AG08395 (cell line): ENCODE measurements at regions not wholly inside any gene's neighbourhood (a gene's known extent, or its start where the extent isn't known, plus 50 kb on each side); places are given as distances from the start of the nearest gene placed in this dataset.
"Not testable (repeated sequence)": the region's sequence is repeated elsewhere in the genome, so short reads cannot be mapped to it uniquely, and the experiment has no call there.

ENCODE experiments used
- DNase-seq: peaks from one replicate; pipeline ENCODE4 v3.0.0; 2012; ENCODE audit warnings: mixed read lengths, low spot score

DNA sequence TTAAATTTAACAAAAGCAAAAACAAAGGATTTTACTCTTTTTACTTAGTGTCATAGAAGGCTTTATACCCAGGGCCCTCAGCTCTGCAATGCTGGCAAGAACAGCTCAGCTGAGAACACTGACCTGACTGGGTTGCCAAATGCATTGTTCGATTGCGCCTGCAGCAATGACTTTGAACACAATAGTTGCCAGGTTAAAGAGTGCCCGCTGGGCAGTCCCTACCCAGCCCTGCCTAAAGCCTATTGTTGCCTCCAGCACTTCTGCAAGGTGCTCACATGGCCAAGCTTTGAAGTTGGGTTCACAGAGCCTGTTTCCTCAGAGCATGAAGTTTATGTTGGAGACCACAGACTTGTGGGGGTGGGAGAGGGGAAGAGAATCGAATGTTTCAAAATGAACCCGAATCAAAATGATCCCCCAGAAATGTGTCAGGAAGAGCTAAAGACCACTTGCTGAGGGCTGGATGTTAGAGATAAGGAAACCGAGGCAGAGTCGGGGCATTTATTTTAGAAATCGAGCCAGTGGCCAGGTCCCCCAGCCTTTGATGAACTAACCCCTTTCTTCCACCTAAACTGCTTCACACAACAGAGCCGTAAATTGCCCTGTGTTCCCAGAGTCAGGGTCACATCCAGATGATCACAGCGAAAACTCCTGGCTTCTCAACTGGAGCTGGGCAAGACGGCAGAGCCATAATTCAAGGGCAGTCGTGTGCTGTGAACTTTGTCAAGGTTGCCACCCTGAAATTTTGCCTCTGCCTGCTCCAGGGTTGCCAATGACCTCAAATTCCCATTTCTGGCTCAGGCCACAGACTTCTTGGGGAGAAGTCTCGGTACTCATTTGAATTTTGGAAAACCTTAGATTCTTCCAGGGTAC is 55.0 kb downstream of the FOXA2 start:
- no peak for DNase-seq

DNA sequence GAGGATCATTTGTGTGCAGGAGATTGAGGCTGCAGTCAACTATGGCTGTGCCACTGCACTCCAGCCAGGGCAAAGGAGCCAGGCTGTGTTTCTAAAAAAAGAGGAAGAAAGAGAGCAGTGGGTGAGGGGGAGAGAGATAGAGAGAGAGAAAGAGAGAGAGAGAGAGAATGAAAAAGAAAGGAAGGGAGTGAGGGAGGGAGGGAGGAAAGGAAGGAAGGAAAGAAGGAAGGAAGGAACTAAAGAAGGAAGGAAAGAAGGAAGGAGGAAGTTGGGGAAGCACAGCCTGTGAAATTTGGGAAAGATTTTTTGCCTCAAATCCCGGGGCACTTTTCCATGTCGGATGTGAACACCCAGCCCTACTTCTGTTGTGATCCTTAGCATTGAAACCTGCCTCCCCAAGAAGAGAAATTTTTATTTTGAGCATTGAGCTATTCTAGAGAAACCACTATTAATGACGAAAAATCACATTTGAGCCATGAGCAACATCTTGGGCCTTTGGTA is 57.8 kb downstream of the FOXA2 start:
- no peak for DNase-seq

DNA sequence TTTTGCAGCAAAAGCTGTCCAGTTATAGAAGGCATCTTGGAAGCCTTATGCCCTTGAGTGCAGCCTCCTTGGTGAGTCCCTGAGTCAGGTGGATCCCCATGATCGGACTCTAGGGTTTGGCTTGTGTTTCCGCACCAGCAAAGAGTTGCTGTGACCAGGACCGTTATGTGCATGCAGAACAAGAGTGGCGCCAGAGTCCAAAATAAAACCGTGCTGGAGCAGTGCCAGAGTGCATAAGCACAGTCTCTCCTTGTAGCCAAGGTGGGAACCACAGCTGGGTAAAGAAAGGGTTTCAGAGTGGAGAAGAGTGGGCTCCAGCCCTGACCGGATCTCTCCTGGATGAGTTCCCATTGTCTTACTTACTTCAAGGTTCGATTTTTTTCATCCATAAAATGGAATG is 58.6 kb downstream of the FOXA2 start:
- DNase-seq: no peak

DNA sequence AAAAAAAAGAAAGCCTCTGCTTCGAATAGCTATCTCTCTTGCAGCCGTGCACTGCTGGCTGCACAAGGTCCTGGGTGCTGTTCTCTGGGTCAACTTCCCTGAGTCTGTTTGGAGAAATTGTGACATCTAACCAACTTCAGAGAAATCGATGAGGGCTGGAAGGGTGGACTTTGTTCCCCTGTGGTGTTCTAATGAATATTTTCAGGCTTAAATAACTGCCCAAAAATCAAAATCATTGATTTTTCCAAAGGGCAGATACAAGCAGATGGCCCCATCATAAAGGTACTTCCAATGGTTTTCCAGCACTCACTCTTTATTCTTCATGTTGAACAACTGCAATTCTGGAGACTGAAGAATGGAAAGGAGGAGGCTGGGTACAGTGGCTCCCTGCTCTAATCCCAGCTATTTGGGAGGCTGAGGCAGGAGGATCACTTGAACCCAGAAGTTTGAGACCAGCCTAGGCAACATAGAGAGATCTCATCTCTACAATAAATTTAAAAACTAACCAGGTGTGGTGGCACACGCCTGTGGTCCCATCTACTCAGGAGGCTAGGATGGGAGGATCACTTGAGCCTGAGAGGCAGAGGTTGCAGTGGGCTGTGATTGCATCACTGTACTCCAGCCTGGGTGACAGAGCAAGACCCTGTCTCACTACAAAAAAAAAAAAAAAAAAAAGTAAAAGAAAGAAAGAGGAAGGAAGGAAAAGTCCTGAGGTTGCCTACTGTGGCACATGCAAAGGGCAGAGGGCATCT is 59.1 kb downstream of the FOXA2 start:
- DNase-seq: no peak

DNA sequence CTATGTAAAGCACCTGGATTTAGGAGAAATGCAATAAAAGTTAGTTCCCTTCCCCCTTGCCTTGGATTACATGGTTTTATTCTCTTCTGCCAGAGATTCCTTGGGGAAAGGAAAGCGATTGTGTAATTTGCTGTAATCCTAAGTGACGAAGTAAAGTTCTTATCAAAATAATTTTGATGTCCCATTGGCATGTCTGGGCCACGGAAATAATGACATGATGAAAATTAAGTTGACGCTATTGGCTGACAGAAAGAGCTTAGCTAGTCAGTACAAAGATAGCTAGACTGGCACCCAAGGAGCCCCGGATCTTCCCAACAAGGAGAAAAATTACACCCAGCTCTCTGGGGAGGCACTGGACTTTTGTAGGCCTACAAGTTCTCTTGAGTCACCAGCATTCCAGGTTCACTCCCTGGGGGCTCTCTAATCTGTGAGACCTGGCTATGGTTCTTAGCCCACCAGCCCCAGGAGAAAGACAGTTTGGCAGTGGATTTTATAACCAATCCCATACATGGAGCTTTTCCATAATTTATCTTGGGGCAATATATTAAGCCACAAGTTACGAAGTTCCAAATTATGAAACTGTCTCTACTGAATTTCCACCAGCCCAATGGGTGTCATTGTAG is 59.9 kb downstream of the FOXA2 start:
- no peak for DNase-seq

DNA sequence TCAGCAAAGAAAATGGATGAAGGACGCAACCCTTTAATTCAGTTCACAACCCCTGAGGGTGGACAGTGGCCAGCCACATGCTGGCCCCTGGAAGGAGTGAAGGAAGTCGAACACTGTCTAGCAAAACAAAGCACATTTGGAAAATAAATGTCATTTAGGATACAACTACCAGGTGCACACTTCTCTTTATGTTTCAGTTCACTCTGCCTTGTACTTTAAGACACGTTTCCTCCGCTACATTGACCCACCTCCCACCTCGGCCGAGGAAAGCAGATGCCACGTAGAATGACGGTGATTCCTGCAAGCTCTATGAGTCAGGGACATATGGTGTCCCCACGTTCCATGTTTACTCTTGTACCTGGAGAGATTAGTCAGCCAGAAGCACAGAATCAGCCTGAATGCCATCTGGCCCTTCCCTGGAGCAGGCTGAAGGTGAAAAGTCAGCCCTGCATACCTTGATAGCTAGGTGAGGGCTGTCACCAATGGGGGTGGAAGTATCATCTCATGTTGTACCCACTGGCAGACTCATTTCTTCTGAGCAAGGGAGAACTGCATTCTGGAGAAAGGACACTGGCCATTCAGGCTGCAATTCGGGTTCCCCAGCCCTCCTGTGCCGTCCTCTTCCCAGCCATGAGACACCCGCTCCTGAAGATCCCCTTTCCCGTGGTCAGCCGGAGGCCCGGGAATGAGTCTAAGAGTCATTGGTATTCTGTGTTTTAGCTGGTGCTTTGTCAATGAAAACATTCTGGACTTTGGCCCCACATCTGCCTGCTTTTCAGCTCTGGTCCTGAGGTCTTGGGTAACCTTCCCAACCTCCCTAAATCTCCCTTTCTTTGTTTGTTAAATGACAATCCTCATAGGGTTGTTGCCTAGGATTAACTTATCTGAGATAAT is 60.6 kb downstream of the FOXA2 start:
- DNase-seq: no peak

DNA sequence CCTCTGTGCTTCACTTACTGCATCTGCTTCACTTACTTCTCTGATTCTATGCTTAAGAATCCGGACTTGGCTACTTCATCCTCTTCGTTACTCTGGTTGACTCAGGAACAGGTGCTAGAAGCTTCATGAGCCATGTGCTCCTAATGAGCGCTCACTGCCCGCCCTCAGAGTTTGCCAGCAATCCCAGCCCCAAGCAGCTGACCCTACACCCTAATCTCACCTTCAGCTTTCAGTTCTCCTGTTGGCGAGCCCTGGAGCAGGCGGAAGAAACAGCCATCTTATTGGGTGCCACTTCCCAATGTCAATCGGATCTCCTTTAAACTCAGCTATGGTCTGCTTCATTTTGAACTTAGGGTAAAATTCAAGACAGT is 61.3 kb downstream of the FOXA2 start:
- DNase-seq: no peak

DNA sequence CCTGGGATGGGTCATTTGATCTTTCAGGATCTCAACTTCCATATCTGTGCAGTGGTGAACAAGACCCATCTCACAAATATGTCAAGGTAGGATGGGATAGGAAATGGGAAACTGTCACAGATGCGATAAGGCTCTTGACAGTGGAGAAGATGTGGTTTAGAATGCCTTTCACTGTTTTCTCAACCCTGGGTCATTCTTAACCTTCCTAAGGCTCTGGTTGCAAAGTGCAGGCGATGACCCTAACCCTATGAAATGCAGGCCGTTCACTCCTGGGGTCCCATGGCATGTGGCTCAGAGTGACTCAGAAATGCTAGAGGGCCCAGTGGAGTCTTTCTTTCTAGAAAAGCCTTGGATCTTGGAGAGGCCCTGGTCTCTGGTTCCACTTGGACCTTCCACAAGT is 61.7 kb downstream of the FOXA2 start:
- DNase-seq: no peak

DNA sequence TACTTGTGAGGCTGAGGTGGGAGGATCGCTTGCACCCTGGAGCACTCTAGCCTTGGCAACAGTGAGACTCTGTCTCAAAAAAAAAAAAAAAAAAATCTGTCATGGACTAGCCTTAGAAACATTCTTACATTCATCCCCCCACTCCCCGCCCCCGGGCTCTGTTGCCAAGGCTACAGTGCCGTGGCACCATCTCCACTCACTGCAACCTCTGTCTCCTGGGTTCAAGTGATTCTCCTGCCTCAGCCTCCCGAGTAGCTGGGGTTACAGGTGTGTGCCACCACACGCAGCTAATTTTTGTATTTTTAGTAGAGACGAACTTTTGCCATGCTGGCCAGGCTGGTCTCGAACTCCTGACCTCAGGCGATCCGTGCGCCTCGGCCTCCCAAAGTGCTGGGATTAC is 62.4 kb downstream of the FOXA2 start:
- not testable (repeated sequence) for DNase-seq

DNA sequence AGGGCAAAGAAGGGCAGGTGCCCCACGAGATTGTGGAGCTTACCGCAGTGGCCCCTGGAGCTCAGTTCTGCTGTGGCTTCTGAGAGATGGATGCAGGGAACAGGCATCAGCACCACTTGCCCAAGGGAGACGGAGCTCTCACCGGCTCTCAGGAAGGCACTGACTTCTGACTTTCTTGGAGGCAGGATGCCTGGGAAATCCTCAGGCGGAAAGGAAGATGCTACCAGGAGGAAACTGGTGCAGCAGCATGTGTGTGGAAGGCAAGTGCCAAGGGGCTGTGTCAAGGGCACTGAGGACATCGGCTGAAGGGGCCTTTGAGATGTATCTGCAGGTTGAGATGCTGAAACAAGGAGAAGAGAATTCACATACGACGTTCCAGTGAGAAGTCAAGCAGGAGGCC is 64.0 kb downstream of the FOXA2 start:
- no peak for DNase-seq

DNA sequence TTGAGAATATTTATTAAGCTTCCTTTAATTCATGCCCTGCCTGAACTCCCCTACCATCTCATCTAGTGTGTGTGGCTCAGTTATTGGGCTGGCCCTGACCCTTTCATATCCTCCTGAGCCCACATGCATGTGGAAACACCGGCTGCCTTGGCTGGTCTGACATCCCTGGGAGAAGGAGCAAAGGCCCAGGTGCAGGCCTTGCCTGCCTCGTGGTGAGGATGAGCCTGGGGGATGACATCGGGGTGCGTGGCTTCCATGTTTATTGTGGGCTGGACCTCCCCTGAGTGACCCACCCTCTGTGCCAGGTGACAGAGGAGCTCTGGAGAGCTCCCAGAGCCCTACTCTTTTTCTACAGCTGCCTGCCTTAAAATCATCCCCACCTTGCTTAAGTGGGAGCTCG is 69.1 kb downstream of the FOXA2 start:
- no peak for DNase-seq

DNA sequence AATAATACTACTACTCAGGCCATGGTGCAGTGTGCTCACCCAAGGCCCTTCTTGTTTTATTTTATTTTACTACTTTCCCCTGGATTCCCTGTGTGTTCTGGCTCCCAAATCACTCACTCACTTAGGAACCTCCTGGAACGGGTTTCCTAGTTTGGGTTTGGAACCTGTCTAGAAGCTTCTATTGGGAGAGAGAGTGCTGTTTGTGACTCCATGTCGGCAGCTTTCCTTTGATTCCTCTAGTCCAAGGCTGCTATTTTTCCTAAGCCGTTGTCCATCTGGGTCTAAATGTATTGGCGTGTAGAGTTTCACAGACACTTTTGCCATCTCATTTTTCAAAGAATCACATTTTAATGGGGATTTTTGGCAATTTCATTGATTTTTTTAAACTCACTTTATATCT is 70.8 kb downstream of the FOXA2 start:
- DNase-seq: no peak

DNA sequence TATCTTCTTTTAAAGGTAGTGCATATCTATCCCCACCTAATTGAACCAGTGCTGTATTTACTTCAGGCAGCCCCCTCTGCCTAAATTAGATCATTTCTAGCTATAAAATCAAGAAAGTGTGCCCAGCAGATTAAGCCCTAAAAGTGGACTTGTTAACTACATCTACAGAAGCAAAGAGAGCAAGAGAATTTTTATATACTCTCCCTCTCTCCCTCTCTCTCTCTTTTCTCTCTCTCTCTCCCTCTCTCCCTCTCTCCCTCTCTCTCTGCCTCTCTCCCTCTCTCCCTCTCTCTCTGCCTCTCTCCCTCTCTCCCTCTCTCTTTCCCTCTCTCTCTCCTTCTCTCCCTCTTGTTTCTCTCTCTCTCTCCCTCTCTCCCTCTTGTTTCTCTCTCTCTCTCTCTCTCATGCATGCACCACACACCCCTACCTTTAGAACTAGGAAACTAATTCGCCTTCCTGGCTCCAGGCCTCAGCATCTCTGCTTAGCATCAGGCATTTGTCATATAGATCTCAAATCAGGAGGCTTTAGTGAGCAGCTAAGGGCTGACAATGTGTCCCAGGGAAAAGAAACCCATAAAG is 71.4 kb downstream of the FOXA2 start:
- DNase-seq: no peak

DNA sequence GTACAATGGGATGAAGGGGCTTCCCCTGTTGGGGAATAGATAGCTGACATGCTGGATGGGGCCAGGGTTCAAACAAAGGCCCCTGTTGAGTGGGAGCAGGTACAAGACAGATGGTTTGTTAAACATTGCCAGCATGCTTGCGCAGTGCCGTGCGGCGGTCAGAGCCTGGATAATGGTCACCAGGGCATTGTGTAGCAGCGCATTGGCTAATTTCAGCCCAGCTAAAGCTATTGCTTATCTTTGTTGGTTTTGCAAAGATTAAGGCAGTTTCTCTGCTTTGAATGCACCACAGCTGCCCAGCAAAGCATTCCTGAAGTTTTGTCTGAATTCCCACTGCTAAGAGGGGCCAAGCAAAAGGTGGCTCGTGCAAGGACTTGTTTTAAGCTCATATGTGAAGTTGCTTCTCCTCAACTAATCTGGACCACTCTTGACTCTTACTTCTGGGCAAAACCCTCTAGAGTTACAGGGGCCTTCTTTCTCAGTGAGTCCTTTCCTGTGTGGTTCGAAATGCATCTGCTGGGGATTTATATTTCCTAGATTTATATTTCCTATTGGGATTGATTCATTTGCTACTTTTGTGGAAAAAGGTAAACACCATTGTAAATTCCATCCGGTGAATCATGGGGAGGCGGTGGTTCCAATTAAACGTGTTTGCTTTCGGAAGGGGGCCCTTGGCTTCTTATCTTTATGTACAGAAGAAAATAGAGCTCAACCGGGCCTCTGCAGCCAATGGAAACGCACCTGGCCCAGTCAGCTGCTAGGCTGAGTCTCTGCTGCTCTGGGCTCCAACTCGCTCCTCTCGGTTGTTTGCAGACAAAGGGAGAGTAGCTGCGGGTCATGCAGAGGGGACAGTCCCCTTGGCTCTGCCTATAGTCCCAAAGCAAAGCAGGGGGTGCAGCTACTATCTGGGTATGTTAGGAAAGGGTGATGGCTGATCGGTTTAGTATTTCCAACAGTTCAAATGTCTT is 72.1 kb downstream of the FOXA2 start:
- no peak for DNase-seq

DNA sequence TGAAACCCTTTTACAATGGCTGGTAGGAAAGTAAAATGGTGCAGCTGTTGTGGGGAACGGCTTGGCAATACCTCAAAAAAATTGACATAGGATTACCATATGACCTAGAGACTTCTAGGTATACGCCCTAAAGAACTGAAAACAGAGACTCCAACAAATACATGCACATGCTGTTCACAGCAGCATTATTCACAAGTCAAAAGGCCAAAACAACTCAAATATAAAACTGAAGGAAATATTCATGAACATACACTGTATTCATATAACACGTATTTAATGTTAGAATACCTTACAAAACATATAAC is 74.6 kb downstream of the FOXA2 start:
- DNase-seq: no peak

DNA sequence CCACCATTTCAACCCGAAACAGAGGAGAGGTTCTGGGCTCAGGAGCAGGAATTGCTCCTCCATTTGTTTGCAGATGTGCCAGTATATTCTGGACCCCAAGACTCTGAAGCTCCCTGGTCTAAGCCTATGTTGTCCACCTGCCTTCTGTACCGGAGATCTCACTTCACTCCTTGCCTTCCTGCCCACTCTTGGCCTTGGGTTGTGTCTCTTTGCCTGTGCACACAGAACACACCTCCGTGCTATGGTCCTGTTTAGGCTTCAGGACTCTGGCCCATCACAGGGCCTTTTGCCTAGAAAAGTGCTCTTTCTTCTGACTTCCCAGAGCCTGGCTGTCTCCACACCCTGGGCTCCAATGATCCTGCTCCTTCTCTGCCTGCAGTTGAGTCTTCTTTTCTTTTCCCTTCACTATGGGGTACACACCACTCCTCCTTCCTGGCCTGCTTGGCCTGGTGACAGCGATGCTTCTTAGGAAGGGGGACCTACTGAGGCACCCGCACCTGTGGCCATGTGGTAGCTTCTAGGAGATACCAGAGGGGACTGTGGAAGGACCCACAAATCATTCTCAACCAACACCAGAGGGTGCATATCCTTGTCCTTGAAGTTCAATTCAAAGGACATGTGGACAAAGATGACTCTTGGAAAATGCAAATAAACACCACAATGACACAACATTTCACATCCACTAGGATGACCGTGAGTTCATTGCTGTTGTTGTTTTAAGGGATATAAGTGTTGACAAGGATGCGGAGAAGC is 75.1 kb downstream of the FOXA2 start:
- no peak for DNase-seq

DNA sequence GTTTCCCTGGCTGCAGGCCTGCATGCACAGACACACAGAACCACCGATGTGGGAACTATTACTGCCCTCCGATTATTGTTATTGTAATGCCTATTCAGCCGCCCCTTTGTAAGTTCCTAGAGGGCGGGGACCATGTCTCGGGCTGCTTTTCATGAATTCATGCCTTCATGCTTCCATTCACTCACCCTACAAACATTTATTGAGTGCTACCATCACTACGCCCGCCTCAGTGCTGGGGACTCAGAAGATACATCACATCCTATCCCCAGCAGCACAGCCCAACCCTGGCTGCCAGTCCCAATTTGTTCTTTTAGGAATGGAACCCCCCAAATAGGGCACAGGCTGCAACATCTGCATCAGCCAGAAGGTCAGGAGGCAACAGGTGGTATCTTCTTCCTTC is 75.9 kb downstream of the FOXA2 start:
- no peak for DNase-seq

DNA sequence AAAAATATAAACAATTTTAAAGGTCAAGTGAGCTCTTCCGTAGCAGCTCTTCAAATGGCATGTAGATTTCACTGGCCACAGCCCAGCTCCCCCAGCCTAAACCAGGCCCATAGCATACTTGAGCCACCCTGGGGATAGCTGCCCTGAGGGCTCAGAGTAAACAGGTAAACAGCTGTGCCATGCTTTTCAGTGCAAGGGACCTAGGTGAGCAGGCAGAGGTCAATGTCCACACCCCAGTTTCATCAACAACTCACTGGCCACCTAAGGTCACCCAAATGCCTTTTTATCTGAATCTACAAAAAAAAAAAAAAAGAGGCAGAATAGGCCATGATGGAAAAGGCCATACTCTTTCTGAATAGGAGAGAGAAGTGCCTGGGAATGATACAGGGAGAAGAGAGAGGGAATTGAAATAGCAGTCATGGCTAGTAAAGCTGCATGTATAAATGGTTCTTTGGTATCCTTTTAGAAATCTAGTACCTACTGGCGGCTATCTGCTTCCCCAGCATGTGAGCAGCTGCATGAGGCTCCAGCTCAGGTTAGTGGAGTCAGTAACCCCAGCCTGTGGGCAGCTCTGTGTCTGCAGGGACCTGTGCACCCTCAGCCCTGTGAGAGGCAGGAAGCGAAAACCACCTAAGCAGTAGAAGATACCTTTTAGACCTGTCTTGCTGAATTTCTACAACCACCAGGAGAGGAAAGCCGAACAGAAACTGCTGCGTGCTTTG is 77.0 kb downstream of the FOXA2 start:
- DNase-seq: no peak

DNA sequence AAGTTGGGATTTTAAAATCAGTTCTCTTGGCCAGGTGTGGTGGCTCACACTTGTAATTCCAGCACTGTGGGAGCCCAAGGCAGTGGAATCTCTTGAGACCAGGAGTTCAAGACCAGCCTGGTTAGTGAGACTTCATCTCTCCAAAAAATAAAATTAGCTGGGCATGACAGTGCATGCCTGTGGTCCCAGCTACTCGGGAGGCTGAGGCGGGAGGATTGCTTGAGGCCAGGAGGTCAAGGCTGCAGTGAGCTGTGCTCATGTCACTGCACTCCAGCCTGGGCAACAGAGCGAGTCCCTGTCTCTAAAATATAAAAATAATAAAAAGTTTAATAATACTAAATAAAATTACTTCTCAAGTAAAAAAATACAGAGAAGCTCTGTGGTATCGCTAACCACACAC is 77.5 kb downstream of the FOXA2 start:
- no peak for DNase-seq
